ENCODE measurements at regions not wholly inside any gene's neighbourhood (a gene's known extent, or its start where the extent isn't known, plus 50 kb on each side); places are given as distances from the start of the nearest gene placed in this dataset.

DNA sequence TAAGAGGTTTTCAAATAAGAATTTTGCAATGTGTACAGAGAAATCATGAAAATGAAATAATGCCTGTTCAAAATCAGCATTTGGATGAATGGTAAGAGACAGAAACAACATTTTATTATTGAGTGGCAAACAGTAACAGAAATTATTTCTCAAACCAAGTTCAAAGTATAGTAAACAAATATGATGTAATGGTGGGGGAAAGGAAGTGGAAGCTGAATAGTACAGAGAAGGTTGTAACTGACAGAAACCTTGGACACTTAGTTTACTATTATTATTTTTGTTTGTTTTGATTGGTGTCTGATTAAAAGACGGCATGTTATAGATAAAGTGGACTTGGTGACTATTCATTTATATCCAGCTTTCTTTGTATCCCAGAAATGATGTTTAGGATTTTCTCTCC lies 1637.4 kb upstream of the ACVR2A start:
- TF ChIP-seq RAD21 (IDR thresholded peaks at IDR 0.05; ENCODE audit: low read depth), result no peak
- no peak for TF ChIP-seq YY1 (IDR thresholded peaks at IDR 0.05; ENCODE audit: extremely low read depth, insufficient replicate concordance, low read depth, low read length)
- TF ChIP-seq SP1 (IDR thresholded peaks at IDR 0.05; ENCODE audit: low read depth), result no peak
- TF ChIP-seq, protein P1, sequence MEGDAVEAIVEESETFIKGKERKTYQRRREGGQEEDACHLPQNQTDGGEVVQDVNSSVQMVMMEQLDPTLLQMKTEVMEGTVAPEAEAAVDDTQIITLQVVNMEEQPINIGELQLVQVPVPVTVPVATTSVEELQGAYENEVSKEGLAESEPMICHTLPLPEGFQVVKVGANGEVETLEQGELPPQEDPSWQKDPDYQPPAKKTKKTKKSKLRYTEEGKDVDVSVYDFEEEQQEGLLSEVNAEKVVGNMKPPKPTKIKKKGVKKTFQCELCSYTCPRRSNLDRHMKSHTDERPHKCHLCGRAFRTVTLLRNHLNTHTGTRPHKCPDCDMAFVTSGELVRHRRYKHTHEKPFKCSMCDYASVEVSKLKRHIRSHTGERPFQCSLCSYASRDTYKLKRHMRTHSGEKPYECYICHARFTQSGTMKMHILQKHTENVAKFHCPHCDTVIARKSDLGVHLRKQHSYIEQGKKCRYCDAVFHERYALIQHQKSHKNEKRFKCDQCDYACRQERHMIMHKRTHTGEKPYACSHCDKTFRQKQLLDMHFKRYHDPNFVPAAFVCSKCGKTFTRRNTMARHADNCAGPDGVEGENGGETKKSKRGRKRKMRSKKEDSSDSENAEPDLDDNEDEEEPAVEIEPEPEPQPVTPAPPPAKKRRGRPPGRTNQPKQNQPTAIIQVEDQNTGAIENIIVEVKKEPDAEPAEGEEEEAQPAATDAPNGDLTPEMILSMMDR (IDR thresholded peaks at IDR 0.05 in 2 of 3, conservative IDR thresholded peaks at IDR 0.05 in 1 of 3; ENCODE audit: borderline replicate concordance in 1 of 3, insufficient read depth in 1 of 3, low read depth in 2 of 3, low read length in 2 of 3), result no peak
- TF ChIP-seq POLR2A (IDR thresholded peaks at IDR 0.05; ENCODE audit: borderline replicate concordance, extremely low read depth, insufficient read depth, insufficient read length), result no peak
